ENCODE measurements at regions not wholly inside any gene's neighbourhood (a gene's known extent, or its start where the extent isn't known, plus 50 kb on each side); places are given as distances from the start of the nearest gene placed in this dataset.

DNA sequence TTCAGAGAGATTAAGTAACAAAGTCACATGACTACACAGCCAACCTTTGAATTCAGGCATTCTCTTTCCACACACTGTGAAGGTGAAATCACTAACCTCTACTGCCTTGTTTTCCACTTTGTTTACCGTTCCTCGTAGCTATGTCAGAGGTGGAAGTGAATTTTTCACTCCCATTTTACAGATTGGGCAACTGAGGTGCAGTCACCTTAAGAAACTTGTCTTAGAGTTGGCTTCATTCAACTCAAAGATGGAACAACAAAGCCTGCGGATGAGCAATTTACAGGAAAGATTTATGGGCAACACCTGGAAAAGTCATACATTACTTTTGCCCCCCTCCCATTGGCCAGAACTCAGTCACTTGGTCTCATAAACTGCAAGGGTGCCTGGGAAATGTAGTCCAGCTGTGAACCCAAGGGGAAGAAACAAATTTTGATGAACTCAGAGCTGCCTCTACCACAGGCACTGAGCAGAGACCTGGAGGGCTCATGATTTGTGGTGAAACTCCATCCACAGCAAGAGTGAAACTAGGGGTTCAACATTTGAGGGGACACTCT, 784.6 kb upstream of the EEF2KMT start:
- no peaks in the 10 kb centered on the region for H3K9me2 ChIP-seq (replicated peaks; ENCODE audit: insufficient read depth, low read length)
- no peak overlapping the region for H3K4me2 ChIP-seq (ENCODE audit: low read depth, low read length, poor library complexity, severe bottlenecking)
- no peaks in the 10 kb centered on the region for H3K9me3 ChIP-seq (ENCODE audit: insufficient read depth, low read length)
- H4K20me1 ChIP-seq (ENCODE audit: low read depth, low read length), result no peaks in the 10 kb centered on the region
- H3K4me3 ChIP-seq (ENCODE audit: insufficient read depth, low read length, poor library complexity, severe bottlenecking), result no peak overlapping the region
- H2AFZ ChIP-seq (ENCODE audit: low read depth, low read length, severe bottlenecking), result no peak overlapping the region
- H3K9ac ChIP-seq (ENCODE audit: low read length), result no peak overlapping the region
- H3F3A ChIP-seq (ENCODE audit: insufficient read depth), result no peaks in the 10 kb centered on the region
- H3K27me3 ChIP-seq (ENCODE audit: low read length), result no peaks in the 10 kb centered on the region
- no peak overlapping the region for H3K27ac ChIP-seq (ENCODE audit: low read depth, low read length)
- no peak for TF ChIP-seq EZH2phosphoT487 (conservative IDR thresholded peaks at IDR 0.05; ENCODE audit: low read length)
- H3K79me2 ChIP-seq (ENCODE audit: insufficient read depth, low read length), result no peaks in the 10 kb centered on the region
- no peaks in the 10 kb centered on the region for H3K36me3 ChIP-seq (ENCODE audit: low read length)

DNA sequence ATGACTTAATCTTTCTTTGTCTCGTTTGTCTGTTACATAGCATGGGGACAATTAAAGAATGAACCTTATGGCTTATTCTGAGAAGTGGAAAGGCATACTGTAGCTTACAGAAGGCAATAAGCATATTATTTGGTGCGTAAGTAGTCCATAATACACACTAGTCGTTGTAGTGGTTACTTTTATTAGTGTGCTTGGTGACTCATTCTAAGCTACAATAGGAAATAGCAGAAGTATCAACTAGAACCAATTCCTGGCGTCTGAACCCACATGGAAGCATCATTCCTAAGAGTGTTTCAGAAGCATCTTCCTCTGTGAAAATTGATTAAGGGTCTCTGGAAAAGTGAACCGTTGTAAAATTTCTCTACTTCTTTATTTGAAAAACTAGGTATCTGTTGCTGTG, 777.8 kb upstream of the EEF2KMT start:
- Histone ChIP-seq H2AFZ (ENCODE audit: low read depth, low read length, severe bottlenecking) (no peak overlapping the region), H3K79me2 (ENCODE audit: insufficient read depth, low read length) (no peaks in the 10 kb centered on the region), H3K9me3 (ENCODE audit: insufficient read depth, low read length) (no peaks in the 10 kb centered on the region), H3F3A (ENCODE audit: insufficient read depth) (no peaks in the 10 kb centered on the region), H3K27ac (ENCODE audit: low read depth, low read length) (no peak overlapping the region), H3K36me3 (ENCODE audit: low read length) (no peaks in the 10 kb centered on the region), H4K20me1 (ENCODE audit: low read depth, low read length) (no peaks in the 10 kb centered on the region), H3K4me2 (ENCODE audit: low read depth, low read length, poor library complexity, severe bottlenecking) (no peak overlapping the region), H3K9me2 (replicated peaks; ENCODE audit: insufficient read depth, low read length) (no peaks in the 10 kb centered on the region), H3K4me3 (ENCODE audit: insufficient read depth, low read length, poor library complexity, severe bottlenecking) (no peak overlapping the region), H3K9ac (ENCODE audit: low read length) (no peak overlapping the region), H3K27me3 (ENCODE audit: low read length) (no peaks in the 10 kb centered on the region)
- no peak for TF ChIP-seq EZH2phosphoT487 (conservative IDR thresholded peaks at IDR 0.05; ENCODE audit: low read length)
- TF ChIP-seq, protein P1, sequence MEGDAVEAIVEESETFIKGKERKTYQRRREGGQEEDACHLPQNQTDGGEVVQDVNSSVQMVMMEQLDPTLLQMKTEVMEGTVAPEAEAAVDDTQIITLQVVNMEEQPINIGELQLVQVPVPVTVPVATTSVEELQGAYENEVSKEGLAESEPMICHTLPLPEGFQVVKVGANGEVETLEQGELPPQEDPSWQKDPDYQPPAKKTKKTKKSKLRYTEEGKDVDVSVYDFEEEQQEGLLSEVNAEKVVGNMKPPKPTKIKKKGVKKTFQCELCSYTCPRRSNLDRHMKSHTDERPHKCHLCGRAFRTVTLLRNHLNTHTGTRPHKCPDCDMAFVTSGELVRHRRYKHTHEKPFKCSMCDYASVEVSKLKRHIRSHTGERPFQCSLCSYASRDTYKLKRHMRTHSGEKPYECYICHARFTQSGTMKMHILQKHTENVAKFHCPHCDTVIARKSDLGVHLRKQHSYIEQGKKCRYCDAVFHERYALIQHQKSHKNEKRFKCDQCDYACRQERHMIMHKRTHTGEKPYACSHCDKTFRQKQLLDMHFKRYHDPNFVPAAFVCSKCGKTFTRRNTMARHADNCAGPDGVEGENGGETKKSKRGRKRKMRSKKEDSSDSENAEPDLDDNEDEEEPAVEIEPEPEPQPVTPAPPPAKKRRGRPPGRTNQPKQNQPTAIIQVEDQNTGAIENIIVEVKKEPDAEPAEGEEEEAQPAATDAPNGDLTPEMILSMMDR (IDR thresholded peaks at IDR 0.05; ENCODE audit: insufficient read depth, low read length, poor library complexity, severe bottlenecking), result no peak

DNA sequence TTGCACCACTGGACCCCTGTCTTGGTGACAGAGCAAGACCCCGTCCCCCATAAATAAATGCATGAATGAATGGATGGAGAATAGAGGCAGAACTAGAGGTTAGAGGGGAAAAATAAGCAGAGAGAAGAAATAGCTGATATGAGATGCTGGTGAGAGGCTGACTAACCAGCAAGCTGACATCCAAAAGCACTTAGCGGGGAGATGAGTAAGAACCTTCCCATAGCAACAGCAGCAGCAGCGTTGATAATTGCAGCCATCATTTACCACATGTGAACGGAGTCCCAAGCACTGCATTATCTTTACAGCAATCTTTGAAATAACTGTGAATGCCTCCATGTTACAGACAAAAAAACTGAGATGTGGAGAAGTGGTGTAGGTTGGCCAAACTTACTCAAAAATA, 777.3 kb upstream of the EEF2KMT start:
- Histone ChIP-seq H3K27me3 (ENCODE audit: low read length) (no peaks in the 10 kb centered on the region), H3K9me2 (replicated peaks; ENCODE audit: insufficient read depth, low read length) (no peaks in the 10 kb centered on the region), H3K9ac (ENCODE audit: low read length) (no peak overlapping the region), H3F3A (ENCODE audit: insufficient read depth) (no peaks in the 10 kb centered on the region), H3K4me2 (ENCODE audit: low read depth, low read length, poor library complexity, severe bottlenecking) (no peak overlapping the region), H3K4me3 (ENCODE audit: insufficient read depth, low read length, poor library complexity, severe bottlenecking) (no peak overlapping the region), H4K20me1 (ENCODE audit: low read depth, low read length) (no peaks in the 10 kb centered on the region), H3K27ac (ENCODE audit: low read depth, low read length) (no peak overlapping the region), H3K36me3 (ENCODE audit: low read length) (no peaks in the 10 kb centered on the region), H3K9me3 (ENCODE audit: insufficient read depth, low read length) (no peaks in the 10 kb centered on the region), H2AFZ (ENCODE audit: low read depth, low read length, severe bottlenecking) (no peak overlapping the region), H3K79me2 (ENCODE audit: insufficient read depth, low read length) (no peaks in the 10 kb centered on the region)
- TF ChIP-seq EZH2phosphoT487 (conservative IDR thresholded peaks at IDR 0.05; ENCODE audit: low read length), result no peak
- TF ChIP-seq, protein P1 (IDR thresholded peaks at IDR 0.05; ENCODE audit: insufficient read depth, low read length, poor library complexity, severe bottlenecking), result no peak

DNA sequence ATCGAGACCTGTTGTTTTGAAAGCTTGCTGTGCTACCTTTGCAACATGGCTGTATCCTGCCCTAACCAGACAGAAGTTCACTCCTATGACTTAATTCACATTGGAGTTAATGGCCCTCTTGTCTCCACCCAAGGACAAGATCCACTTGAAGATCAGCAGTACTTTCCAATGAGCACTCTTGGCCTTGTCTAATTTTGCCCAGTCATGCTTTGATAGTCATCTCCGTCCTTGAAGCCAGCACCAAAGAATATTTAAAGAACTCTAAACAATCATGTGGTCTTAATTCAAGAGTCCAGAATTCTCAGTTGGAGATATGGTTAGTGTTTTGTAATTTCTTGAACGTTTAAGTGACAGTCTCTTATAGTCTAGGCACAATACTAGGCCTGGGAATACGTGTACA, 775.6 kb upstream of the EEF2KMT start:
- Histone ChIP-seq H3K9me3 (ENCODE audit: insufficient read depth, low read length) (no peaks in the 10 kb centered on the region), H3K4me3 (ENCODE audit: insufficient read depth, low read length, poor library complexity, severe bottlenecking) (no peak overlapping the region), H2AFZ (ENCODE audit: low read depth, low read length, severe bottlenecking) (no peak overlapping the region), H3K27me3 (ENCODE audit: low read length) (no peaks in the 10 kb centered on the region), H3K27ac (ENCODE audit: low read depth, low read length) (no peak overlapping the region), H3F3A (ENCODE audit: insufficient read depth) (no peaks in the 10 kb centered on the region), H3K4me2 (ENCODE audit: low read depth, low read length, poor library complexity, severe bottlenecking) (no peak overlapping the region), H3K79me2 (ENCODE audit: insufficient read depth, low read length) (no peaks in the 10 kb centered on the region), H4K20me1 (ENCODE audit: low read depth, low read length) (no peaks in the 10 kb centered on the region), H3K9me2 (replicated peaks; ENCODE audit: insufficient read depth, low read length) (no peaks in the 10 kb centered on the region), H3K9ac (ENCODE audit: low read length) (no peak overlapping the region), H3K36me3 (ENCODE audit: low read length) (no peaks in the 10 kb centered on the region)
- TF ChIP-seq, protein P1 (IDR thresholded peaks at IDR 0.05; ENCODE audit: insufficient read depth, low read length, poor library complexity, severe bottlenecking), result no peak
- no peak for TF ChIP-seq EZH2phosphoT487 (conservative IDR thresholded peaks at IDR 0.05; ENCODE audit: low read length)

Measured in SU-DHL-6 (cell line).